NK-92 (cell line): ENCODE measurements at regions not wholly inside any gene's neighbourhood (a gene's known extent, or its start where the extent isn't known, plus 50 kb on each side); places are given as distances from the start of the nearest gene placed in this dataset.

Experiments used
- DNase-seq: peaks from one replicate; lab custom pipeline; 2025; ENCODE audit not compliant: unreplicated experiment; lab: John Stamatoyannopoulos, UW

- no peak for DNase-seq
Measured at GRCh38 chr2:144695657-144696056, 175.7 kb upstream of the ZEB2 start.

GRCh38 chr2:144694456-144694855 lies 174.5 kb upstream of the ZEB2 start:
- DNase-seq = no peak

GRCh38 chr2:144693179-144693578 lies 173.3 kb upstream of the ZEB2 start:
- DNase-seq = no peak

- DNase-seq = no peak
Measured at GRCh38 chr2:144692661-144693060, 172.7 kb upstream of the ZEB2 start.

- no peak for DNase-seq
Measured at GRCh38 chr2:144690771-144691170, 170.9 kb upstream of the ZEB2 start.

GRCh38 chr2:144686518-144687215 lies 166.7 kb upstream of the ZEB2 start:
- no peak for DNase-seq

GRCh38 chr2:144683966-144684365 lies 164.0 kb upstream of the ZEB2 start:
- no peak for DNase-seq

- no peak for DNase-seq
Measured at GRCh38 chr2:144683107-144683753, 163.3 kb upstream of the ZEB2 start.

GRCh38 chr2:144682248-144682647 lies 162.3 kb upstream of the ZEB2 start:
- no peak for DNase-seq

GRCh38 chr2:144681389-144681788 lies 161.5 kb upstream of the ZEB2 start:
- no peak for DNase-seq

- no peak for DNase-seq
Measured at GRCh38 chr2:144679942-144680341, 160.0 kb upstream of the ZEB2 start.

GRCh38 chr2:144678736-144679135 lies 158.8 kb upstream of the ZEB2 start:
- no peak for DNase-seq

- no peak for DNase-seq
Measured at GRCh38 chr2:144675731-144676130, 155.8 kb upstream of the ZEB2 start.

GRCh38 chr2:144675331-144675730 lies 155.4 kb upstream of the ZEB2 start:
- DNase-seq = no peak

GRCh38 chr2:144674071-144674470 lies 154.2 kb upstream of the ZEB2 start:
- DNase-seq = no peak

- no peak for DNase-seq
Measured at GRCh38 chr2:144673456-144673855, 153.5 kb upstream of the ZEB2 start.

GRCh38 chr2:144671695-144672455 lies 152.0 kb upstream of the ZEB2 start:
- DNase-seq = no peak

- no peak for DNase-seq
Measured at GRCh38 chr2:144670738-144671137, 150.8 kb upstream of the ZEB2 start.

GRCh38 chr2:144670080-144670479 lies 150.2 kb upstream of the ZEB2 start:
- DNase-seq = no peak

GRCh38 chr2:144669196-144669987 lies 149.5 kb upstream of the ZEB2 start:
- DNase-seq = no peak

- no peak for DNase-seq
Measured at GRCh38 chr2:144668493-144669110, 148.7 kb upstream of the ZEB2 start.
